ENCODE measurements at regions not wholly inside any gene's neighbourhood (a gene's known extent, or its start where the extent isn't known, plus 50 kb on each side); places are given as distances from the start of the nearest gene placed in this dataset.

DNA sequence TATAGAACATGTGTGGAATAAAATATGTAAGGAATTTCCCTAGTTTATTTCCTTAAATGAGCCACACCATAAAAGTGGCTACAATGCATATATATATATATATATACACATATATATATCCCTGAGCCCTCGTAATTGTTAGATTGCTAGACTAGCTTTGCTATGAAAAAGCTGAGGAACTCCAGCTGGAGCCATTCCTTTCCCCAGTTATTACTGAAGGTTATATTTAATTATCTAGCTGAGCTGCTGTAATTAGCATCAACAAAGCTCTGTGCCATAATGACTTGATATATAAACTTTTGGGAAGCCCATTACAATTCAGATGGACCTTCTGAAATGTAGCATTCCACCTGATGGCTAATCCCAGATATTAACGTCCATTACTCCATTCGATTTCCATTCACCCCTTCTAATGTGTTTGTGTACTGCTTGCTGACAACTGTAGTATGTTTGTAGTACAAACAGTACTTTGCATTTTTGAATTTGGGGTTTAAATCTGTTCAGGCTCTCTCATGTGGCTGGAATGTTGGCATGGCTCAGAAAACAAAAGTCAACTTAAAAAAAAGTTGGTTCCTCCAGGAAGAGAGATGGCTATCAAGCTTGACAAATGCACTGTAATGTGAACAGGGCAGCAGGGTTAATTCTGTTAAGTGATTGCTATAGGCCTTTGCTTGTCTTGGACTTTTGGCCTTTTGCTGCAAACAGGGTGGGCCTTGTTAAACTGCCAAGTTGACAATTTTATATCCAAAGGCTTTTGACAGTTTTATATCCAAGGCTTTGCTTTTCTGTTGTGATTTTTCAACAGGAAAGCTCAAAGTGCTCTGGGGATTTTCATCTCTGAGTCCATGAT is 170.0 kb downstream of the LTN1 start:
- TF ChIP-seq REST (IDR thresholded peaks at IDR 0.05; ENCODE audit: low read depth) (no peak), TEAD4 (IDR thresholded peaks at IDR 0.05) (no peak), EGR1 (IDR thresholded peaks at IDR 0.05) (no peak), CEBPB (IDR thresholded peaks at IDR 0.05) (no peak), CREB1 (IDR thresholded peaks at IDR 0.05; ENCODE audit: low read depth) (no peak), ZBTB7A (IDR thresholded peaks at IDR 0.05; ENCODE audit: low read depth) (no peak), USF1 (IDR thresholded peaks at IDR 0.05) (no peak), TAF1 (IDR thresholded peaks at IDR 0.05; ENCODE audit: low read depth) (no peak)

- no peak for TF ChIP-seq REST (IDR thresholded peaks at IDR 0.05; ENCODE audit: low read depth)
- no peak for TF ChIP-seq CREB1 (IDR thresholded peaks at IDR 0.05; ENCODE audit: low read depth)
- TF ChIP-seq RAD21 (IDR thresholded peaks at IDR 0.05; ENCODE audit: low read depth), result no peak
- TF ChIP-seq FOXM1 (IDR thresholded peaks at IDR 0.05; ENCODE audit: borderline replicate concordance, low read depth), result no peak
- no peak for TF ChIP-seq EP300 (IDR thresholded peaks at IDR 0.05; ENCODE audit: borderline replicate concordance)
- TF ChIP-seq CEBPB (IDR thresholded peaks at IDR 0.05), result no peak
- no peak for TF ChIP-seq NFIC (IDR thresholded peaks at IDR 0.05)
- TF ChIP-seq, protein P1, sequence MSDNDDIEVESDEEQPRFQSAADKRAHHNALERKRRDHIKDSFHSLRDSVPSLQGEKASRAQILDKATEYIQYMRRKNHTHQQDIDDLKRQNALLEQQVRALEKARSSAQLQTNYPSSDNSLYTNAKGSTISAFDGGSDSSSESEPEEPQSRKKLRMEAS (IDR thresholded peaks at IDR 0.05), result no peak
- TF ChIP-seq USF1 (IDR thresholded peaks at IDR 0.05), result no peak
- TF ChIP-seq YY1 (IDR thresholded peaks at IDR 0.05; ENCODE audit: low read depth), result no peak
- TF ChIP-seq TEAD4 (IDR thresholded peaks at IDR 0.05), result no peak
Measured at GRCh38 chr21:28822123-28822399, 170.6 kb downstream of the LTN1 start.

DNA sequence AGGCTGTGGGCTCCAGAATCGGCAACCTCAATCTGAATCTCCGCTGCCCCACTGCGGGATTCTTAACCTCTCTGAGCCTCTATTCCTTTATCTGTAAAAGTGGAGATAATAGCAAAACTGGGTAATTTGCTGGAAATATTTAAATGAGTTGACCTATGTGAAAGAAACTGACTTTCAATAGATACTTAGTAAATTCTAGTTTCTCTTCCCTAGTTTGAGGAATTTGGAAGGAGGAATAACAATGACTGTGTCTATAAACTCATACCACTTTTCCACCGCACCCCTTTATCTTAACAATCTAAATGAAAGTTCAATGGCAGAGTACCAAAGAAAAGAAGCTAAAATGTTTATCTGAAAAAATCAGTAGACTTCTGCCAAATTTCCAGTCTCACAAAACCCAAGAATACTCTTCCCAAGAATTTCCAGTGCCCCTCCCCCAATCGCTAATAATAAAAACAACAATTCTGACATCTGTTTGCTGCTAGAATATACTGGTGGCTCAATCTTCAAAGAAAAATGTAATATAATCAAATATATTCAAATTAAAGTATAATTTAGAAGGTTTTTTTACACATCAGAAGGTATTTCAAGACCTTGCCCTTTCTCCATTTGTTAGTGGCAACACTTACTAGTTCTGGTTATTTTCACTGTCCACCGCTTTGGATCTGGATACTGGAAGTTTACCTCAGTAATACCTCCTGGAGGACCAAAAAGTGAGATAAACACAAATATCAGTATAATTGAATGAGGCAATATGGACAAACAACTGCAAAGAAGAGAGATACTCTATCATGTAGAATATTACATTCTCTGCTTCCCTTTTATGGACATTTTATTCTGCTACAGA is 171.2 kb downstream of the LTN1 start:
- no peak for TF ChIP-seq TAF1 (IDR thresholded peaks at IDR 0.05; ENCODE audit: low read depth)
- TF ChIP-seq NFIC (IDR thresholded peaks at IDR 0.05), result no peak
- no peak for TF ChIP-seq ZBTB7A (IDR thresholded peaks at IDR 0.05; ENCODE audit: low read depth)
- TF ChIP-seq RAD21 (IDR thresholded peaks at IDR 0.05; ENCODE audit: low read depth), result no peak
- no peak for TF ChIP-seq TCF12 (IDR thresholded peaks at IDR 0.05; ENCODE audit: low read depth)

- no peak for TF ChIP-seq NFIC (IDR thresholded peaks at IDR 0.05)
- no peak for TF ChIP-seq RAD21 (IDR thresholded peaks at IDR 0.05; ENCODE audit: low read depth)
- TF ChIP-seq TCF12 (IDR thresholded peaks at IDR 0.05; ENCODE audit: low read depth), result no peak
- no peak for TF ChIP-seq CREB1 (IDR thresholded peaks at IDR 0.05; ENCODE audit: low read depth)
- no peak for TF ChIP-seq TAF1 (IDR thresholded peaks at IDR 0.05; ENCODE audit: low read depth)
- TF ChIP-seq REST (IDR thresholded peaks at IDR 0.05; ENCODE audit: low read depth), result no peak
- no peak for TF ChIP-seq EGR1 (IDR thresholded peaks at IDR 0.05)
- no peak for TF ChIP-seq FOXM1 (IDR thresholded peaks at IDR 0.05; ENCODE audit: borderline replicate concordance, low read depth)
- TF ChIP-seq USF1 (IDR thresholded peaks at IDR 0.05), result no peak
- TF ChIP-seq, protein P1 (IDR thresholded peaks at IDR 0.05), result no peak
Measured at GRCh38 chr21:28818663-28819278, 173.9 kb downstream of the LTN1 start.

Measured in Ishikawa (cell line).